Osteocyte (in vitro differentiated cells): ENCODE measurements at regions not wholly inside any gene's neighbourhood (a gene's known extent, or its start where the extent isn't known, plus 50 kb on each side); places are given as distances from the start of the nearest gene placed in this dataset.
"Not testable (repeated sequence)": the region's sequence is repeated elsewhere in the genome, so short reads cannot be mapped to it uniquely, and the experiment has no call there.

ENCODE experiments used
- DNase-seq: peaks from one replicate; pipeline ENCODE4 v3.0.0; 2021; ENCODE audit warnings: mixed read lengths; ENCODE audit not compliant: unreplicated experiment; ENCODE audit errors: extremely low spot score
- H3K27ac Mint-ChIP-seq: one replicate; pipeline ENCODE4 v1.8.0; 2021; ENCODE audit warnings: mild to moderate bottlenecking, mixed read lengths; ENCODE audit not compliant: unreplicated experiment
- H3K27me3 Mint-ChIP-seq: one replicate; pipeline ENCODE4 v1.8.0; 2021; ENCODE audit warnings: mixed read lengths; ENCODE audit not compliant: unreplicated experiment
- H3K36me3 Mint-ChIP-seq: one replicate; pipeline ENCODE4 v1.8.0; 2021; ENCODE audit warnings: mixed read lengths; ENCODE audit not compliant: unreplicated experiment
- H3K4me1 Mint-ChIP-seq: one replicate; pipeline ENCODE4 v1.8.0; 2021; ENCODE audit warnings: mixed read lengths; ENCODE audit not compliant: unreplicated experiment
- H3K4me3 Mint-ChIP-seq: one replicate; pipeline ENCODE4 v1.8.0; 2021; ENCODE audit warnings: mild to moderate bottlenecking, moderate library complexity, mixed read lengths; ENCODE audit not compliant: unreplicated experiment
- H3K9me3 Mint-ChIP-seq: one replicate; pipeline ENCODE4 v1.8.0; 2021; ENCODE audit warnings: mixed read lengths; ENCODE audit not compliant: unreplicated experiment
- TF ChIP-seq, protein P1 (sequence below): fragments of 200-600 bp; sonication (generic); IDR thresholded peaks from 2 replicates; pipeline ENCODE4 v1.5.0; 2021; ENCODE audit warnings: antibody characterized with exemption, mild to moderate bottlenecking, moderate library complexity

- H3K27me3 Mint-ChIP-seq = no peaks in the 10 kb centered on the region
- peaks cover 14% of the 10 kb centered on the region for H3K9me3 Mint-ChIP-seq
- no peak for DNase-seq
- H3K27ac Mint-ChIP-seq = no peak overlapping the region
- no peaks in the 10 kb centered on the region for H3K36me3 Mint-ChIP-seq
- H3K4me1 Mint-ChIP-seq = peaks cover 2% of the 10 kb centered on the region
- TF ChIP-seq, protein P1, sequence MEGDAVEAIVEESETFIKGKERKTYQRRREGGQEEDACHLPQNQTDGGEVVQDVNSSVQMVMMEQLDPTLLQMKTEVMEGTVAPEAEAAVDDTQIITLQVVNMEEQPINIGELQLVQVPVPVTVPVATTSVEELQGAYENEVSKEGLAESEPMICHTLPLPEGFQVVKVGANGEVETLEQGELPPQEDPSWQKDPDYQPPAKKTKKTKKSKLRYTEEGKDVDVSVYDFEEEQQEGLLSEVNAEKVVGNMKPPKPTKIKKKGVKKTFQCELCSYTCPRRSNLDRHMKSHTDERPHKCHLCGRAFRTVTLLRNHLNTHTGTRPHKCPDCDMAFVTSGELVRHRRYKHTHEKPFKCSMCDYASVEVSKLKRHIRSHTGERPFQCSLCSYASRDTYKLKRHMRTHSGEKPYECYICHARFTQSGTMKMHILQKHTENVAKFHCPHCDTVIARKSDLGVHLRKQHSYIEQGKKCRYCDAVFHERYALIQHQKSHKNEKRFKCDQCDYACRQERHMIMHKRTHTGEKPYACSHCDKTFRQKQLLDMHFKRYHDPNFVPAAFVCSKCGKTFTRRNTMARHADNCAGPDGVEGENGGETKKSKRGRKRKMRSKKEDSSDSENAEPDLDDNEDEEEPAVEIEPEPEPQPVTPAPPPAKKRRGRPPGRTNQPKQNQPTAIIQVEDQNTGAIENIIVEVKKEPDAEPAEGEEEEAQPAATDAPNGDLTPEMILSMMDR = no peak
- no peak overlapping the region for H3K4me3 Mint-ChIP-seq
These were observed 152.1 kb upstream of the PLXNC1 start for GRCh38 chr12:93996321-93996720.

DNA sequence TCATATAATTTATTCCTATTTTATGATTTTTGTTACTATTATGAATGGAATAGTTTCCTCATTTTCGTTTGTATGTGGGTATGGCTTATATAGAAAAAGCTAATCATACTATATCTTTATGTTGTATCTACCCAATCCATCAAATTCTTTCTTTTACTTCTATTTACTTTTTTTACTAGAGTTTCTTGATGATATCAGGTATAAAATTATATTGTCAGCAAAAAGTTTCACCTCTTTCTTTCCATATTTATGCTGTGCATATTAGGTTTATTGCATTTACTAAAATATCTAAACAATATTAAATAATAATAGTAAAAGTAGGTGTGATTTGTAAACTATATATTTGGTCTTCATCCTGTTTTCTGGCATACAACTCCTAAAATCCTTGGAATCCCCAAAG lies 146.7 kb upstream of the PLXNC1 start:
- Mint-ChIP-seq H3K9me3 (peaks cover 31% of the 10 kb centered on the region), H3K4me1 (no peaks in the 10 kb centered on the region), H3K4me3 (no peak overlapping the region), H3K27me3 (no peaks in the 10 kb centered on the region), H3K36me3 (peaks cover 18% of the 10 kb centered on the region), H3K27ac (no peak overlapping the region)
- TF ChIP-seq, protein P1 = no peak
- DNase-seq = no peak

DNA sequence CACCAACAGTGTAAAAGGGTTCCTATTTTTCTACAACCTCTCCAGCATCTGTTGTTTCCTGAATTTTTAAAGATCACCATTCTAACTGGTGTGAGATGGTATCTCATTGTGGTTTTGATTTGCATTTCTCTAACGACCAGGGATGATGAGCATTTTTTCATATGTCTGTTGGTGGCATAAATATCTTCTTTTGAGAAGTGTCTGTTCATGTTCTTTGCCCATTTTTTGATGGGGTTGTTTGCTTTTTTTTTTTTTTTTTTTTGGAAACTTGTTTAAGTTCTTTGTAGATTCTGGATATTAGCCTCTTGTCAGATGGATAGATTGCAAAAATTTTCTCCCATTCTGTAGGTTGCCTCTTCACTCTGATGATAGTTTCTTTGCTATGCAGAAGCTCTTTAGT lies 145.5 kb upstream of the PLXNC1 start:
- DNase-seq, H3K27ac Mint-ChIP-seq, H3K27me3 Mint-ChIP-seq, H3K4me1 Mint-ChIP-seq, H3K4me3 Mint-ChIP-seq: not testable (repeated sequence)
- H3K9me3 Mint-ChIP-seq = peaks cover 30% of the 10 kb centered on the region
- peaks cover 18% of the 10 kb centered on the region for H3K36me3 Mint-ChIP-seq

DNA sequence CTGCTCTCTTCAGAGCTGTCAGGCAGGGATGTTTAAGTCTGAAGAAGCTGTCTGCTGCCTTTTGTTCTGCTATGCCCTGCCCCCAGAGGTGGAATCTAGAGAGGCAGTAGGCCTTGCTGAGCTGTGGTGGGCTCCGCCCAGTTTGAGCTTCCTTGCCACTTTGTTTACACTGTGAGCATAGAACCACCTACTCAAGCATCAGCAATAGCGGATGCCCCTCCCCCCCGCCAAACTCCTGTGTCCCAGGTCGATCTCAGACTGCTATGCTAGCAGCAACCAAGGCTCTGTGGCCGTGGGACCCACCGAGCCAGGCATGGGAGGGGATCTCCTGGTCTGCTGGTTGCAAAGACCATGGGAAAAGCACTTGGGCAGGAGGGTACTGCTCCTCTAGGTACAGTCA lies 140.5 kb upstream of the PLXNC1 start:
- Mint-ChIP-seq H3K9me3 (peaks cover 16% of the 10 kb centered on the region), H3K36me3 (peaks cover 16% of the 10 kb centered on the region)
- H3K4me3 Mint-ChIP-seq, H3K4me1 Mint-ChIP-seq, H3K27me3 Mint-ChIP-seq, H3K27ac Mint-ChIP-seq, DNase-seq: not testable (repeated sequence)

DNA sequence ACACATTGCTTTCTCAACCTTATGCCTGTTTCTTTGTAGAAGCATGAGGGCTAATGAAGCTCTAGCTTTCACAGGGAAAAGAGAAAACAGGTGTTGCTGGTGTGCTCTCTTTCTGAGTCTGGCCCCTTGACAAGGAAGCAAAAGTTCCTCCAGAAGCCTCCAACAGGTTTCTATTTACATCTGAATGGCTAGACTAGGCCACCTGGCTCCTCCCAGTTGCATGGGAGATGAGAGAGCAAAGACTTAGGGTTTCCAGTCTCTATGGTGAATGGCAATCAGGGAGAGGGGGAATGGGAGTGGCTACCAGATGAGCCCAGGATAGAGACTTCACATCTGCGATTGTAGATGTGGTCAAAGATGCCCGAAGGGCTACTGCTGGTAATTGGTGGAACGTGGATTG lies 138.1 kb upstream of the PLXNC1 start:
- DNase-seq = no peak
- TF ChIP-seq, protein P1 = no peak
- H3K27ac Mint-ChIP-seq = no peak overlapping the region
- H3K36me3 Mint-ChIP-seq = peaks cover 3% of the 10 kb centered on the region
- no peak overlapping the region for H3K4me3 Mint-ChIP-seq
- H3K4me1 Mint-ChIP-seq = peaks cover 15% of the 10 kb centered on the region
- no peaks in the 10 kb centered on the region for H3K27me3 Mint-ChIP-seq
- H3K9me3 Mint-ChIP-seq = peaks cover 7% of the 10 kb centered on the region

GRCh38 chr12:94012071-94012470 lies 136.3 kb upstream of the PLXNC1 start:
- H3K4me3 Mint-ChIP-seq = no peak overlapping the region
- peaks cover 7% of the 10 kb centered on the region for H3K36me3 Mint-ChIP-seq
- TF ChIP-seq, protein P1 = no peak
- H3K4me1 Mint-ChIP-seq = peaks cover 15% of the 10 kb centered on the region
- H3K27me3 Mint-ChIP-seq = no peaks in the 10 kb centered on the region
- H3K9me3 Mint-ChIP-seq = peaks cover 14% of the 10 kb centered on the region
- DNase-seq = no peak
- H3K27ac Mint-ChIP-seq = no peak overlapping the region
